Fibroblast of the aortic adventitia (primary cell): ENCODE measurements at regions not wholly inside any gene's neighbourhood (a gene's known extent, or its start where the extent isn't known, plus 50 kb on each side); places are given as distances from the start of the nearest gene placed in this dataset.

Source experiments
- DNase-seq: peaks from one replicate; pipeline ENCODE4 v3.0.0-alpha.2; 2010; ENCODE audit warnings: low read depth
- H3K4me3 ChIP-seq: 2 replicates; pipeline ENCODE4 v1.5.1; 2011; ENCODE audit warnings: low read depth, mild to moderate bottlenecking, control low read depth, low read length, moderate library complexity
- CTCF ChIP-seq: IDR thresholded peaks from 2 replicates; pipeline ENCODE4 v1.5.1; 2011; ENCODE audit warnings: mild to moderate bottlenecking, low read length, control low read depth, inconsistent platforms; ENCODE audit not compliant: insufficient read depth

GRCh38 chr15:68871507-68871906, 50.8 kb upstream of the ANP32A start:
- H3K4me3 ChIP-seq, result no peak overlapping the region
- no peak for TF ChIP-seq CTCF
- DNase-seq, result no peak

GRCh38 chr15:68874788-68875187, 54.1 kb upstream of the ANP32A start:
- no peak for DNase-seq
- no peak overlapping the region for H3K4me3 ChIP-seq
- TF ChIP-seq CTCF, result no peak

GRCh38 chr15:68875377-68876116, 54.8 kb upstream of the SPESP1 start:
- TF ChIP-seq CTCF, result peak; percentile 86
- peak overlapping the region; percentile 53 for H3K4me3 ChIP-seq
- DNase-seq, result peak; percentile 92

- DNase-seq, result no peak
- no peak for TF ChIP-seq CTCF
Measured at GRCh38 chr15:68877626-68878025, 52.7 kb upstream of the SPESP1 start.

GRCh38 chr15:68880382-68880781, 49.9 kb upstream of the SPESP1 start:
- H3K4me3 ChIP-seq, result no peak overlapping the region
- DNase-seq, result no peak
- no peak for TF ChIP-seq CTCF

More at GRCh38 chr15:68877626-68878025, 52.7 kb upstream of the SPESP1 start:
- H3K4me3 ChIP-seq, result no peak overlapping the region
